Sigmoid colon (tissue), 6 donors: ENCODE measurements at regions not wholly inside any gene's neighbourhood (a gene's known extent, or its start where the extent isn't known, plus 50 kb on each side); places are given as distances from the start of the nearest gene placed in this dataset.

Experiments used
- DNase-seq: peaks from one replicate; pipeline ENCODE4 v3.0.0-alpha.2; 2019
- H3K27ac ChIP-seq, 4 donors: fragments of 200-600 bp; sonication (generic); one replicate each; pipeline ENCODE4 v1.5.1; 2016 to 2019; ENCODE audit warnings: mild to moderate bottlenecking in 1 of 4
- H3K27me3 ChIP-seq, 3 donors: fragments of 200-600 bp; sonication (generic); one replicate each; pipeline ENCODE4 v1.5.1; 2019; ENCODE audit warnings: mild to moderate bottlenecking in 1 of 3
- H3K36me3 ChIP-seq, 4 donors: fragments of 200-600 bp; sonication (generic); one replicate each; pipeline ENCODE4 v1.5.1; 2016 to 2019
- H3K4me1 ChIP-seq, 4 donors: fragments of 200-600 bp; sonication (generic); one replicate each; pipeline ENCODE4 v1.5.1; 2017 to 2019
- H3K4me3 ChIP-seq, 4 donors: fragments of 200-600 bp; sonication (generic); one replicate each; pipeline ENCODE4 v1.5.1; 2017 to 2019; ENCODE audit warnings: mild to moderate bottlenecking in 2 of 4, moderate library complexity in 1 of 4
- H3K9me3 ChIP-seq, 4 donors: fragments of 200-600 bp in 3 of 4; sonication (generic) in 3 of 4; one replicate each; pipeline versions ENCODE4 v1.5.1 to v1.6.1; 2013 to 2019
- CTCF ChIP-seq, 4 experiments: fragments of 450-650 bp in 3 of 4; fragments of 200-600 bp in 1 of 4; IDR thresholded peaks; one replicate each; pipeline ENCODE4 v1.5.1; 2016 to 2019; ENCODE audit warnings: antibody characterized with exemption in 4 of 4, mild to moderate bottlenecking in 3 of 4, moderate library complexity in 2 of 4
- EP300 ChIP-seq, 4 donors: sonication (generic); formaldehyde crosslinking; IDR thresholded peaks; one replicate each; pipeline ENCODE4 v1.6.1; 2017; ENCODE audit warnings: antibody characterized with exemption in 4 of 4
- POLR2A ChIP-seq, 2 donors: fragments of 450-650 bp; IDR thresholded peaks; one replicate each; pipeline ENCODE4 v1.6.1; 2016; ENCODE audit warnings: antibody characterized with exemption in 2 of 2, mild to moderate bottlenecking in 2 of 2, moderate library complexity in 2 of 2
- POLR2AphosphoS5 ChIP-seq, 4 donors: sonication (generic); formaldehyde crosslinking; IDR thresholded peaks; one replicate each; pipeline ENCODE4 v1.6.1; 2017; ENCODE audit warnings: antibody characterized with exemption in 4 of 4
- WGBS, 2 donors: extraction: QIAGEN DNeasy Blood & Tissue Kit; methylation state at CpG; one replicate each; pipeline ENCODE4 v1.1.7; 2013; 5-methylcytosine and 5-hydroxymethylcytosine counted together
- intact Hi-C: fragments of 100-400 bp; cut with DNase I; formaldehyde crosslinking; loops from one replicate; pipeline ENCODE4 v1.15.1; 2023
- donor health status: healthy with polysubstance abuse.
- donor health status: healthy.

GRCh38 chr11:36746886-36747710, 149.1 kb upstream of the RAG2 start:
- no peak overlapping the region for H3K27ac ChIP-seq
- H3K9me3 ChIP-seq = no peaks in the 10 kb centered on the region
- intact Hi-C loops = loop anchor here (2.0 kb wide), 1 partner anchor 182 kb away; no protein-coding TSS in a partner anchor
- H3K4me1 ChIP-seq = peaks cover 0 to 5% (median 0%) of the 10 kb centered on the region in 4 donors
- 32 to 46% methylated on average over 7 of the region's 7 CpGs for WGBS, 2 donors
- no peak overlapping the region for H3K4me3 ChIP-seq
- H3K27me3 ChIP-seq = no peaks in the 10 kb centered on the region
- no peaks in the 10 kb centered on the region for H3K36me3 ChIP-seq
- no peak for TF ChIP-seq POLR2A (IDR thresholded peaks at IDR 0.05)
- peak; percentile 86 to 96 (median 92) for TF ChIP-seq CTCF (IDR thresholded peaks at IDR 0.05)
- DNase-seq = peak; percentile 86

- Histone ChIP-seq H3K4me3 (no peak overlapping the region), H3K9me3 (no peaks in the 10 kb centered on the region), H3K27ac (no peak overlapping the region), H3K4me1 (no peaks in the 10 kb centered on the region), H3K36me3 (no peaks in the 10 kb centered on the region), H3K27me3 (no peaks in the 10 kb centered on the region)
- DNase-seq = peak; percentile 73
- no peak for TF ChIP-seq POLR2A (IDR thresholded peaks at IDR 0.05)
- TF ChIP-seq CTCF (IDR thresholded peaks at IDR 0.05) = peak in 3 of 4 experiments; percentile 24 to 55 (median 26)
- TF ChIP-seq EP300 (IDR thresholded peaks at IDR 0.05) = no peak
- WGBS, 2 donors = 34 to 37% methylated on average over 11 of the region's 11 CpGs
- intact Hi-C loops = loop anchor here (2.0 kb wide), 1 partner anchor 42 kb away; no protein-coding TSS in a partner anchor
Observed at GRCh38 chr11:36744375-36745168, 146.5 kb upstream of the RAG2 start.

- 84 to 86% methylated on average over 2 of the region's 2 CpGs for WGBS, 2 donors
- Histone ChIP-seq H3K36me3 (no peaks in the 10 kb centered on the region), H3K4me3 (no peak overlapping the region), H3K4me1 (no peaks in the 10 kb centered on the region), H3K27ac (no peak overlapping the region), H3K27me3 (no peaks in the 10 kb centered on the region), H3K9me3 (no peaks in the 10 kb centered on the region)
- intact Hi-C loops = no loop called here
- no peak for TF ChIP-seq CTCF (IDR thresholded peaks at IDR 0.05)
- no peak for DNase-seq
Observed at GRCh38 chr11:36743039-36743438, 145.0 kb upstream of the RAG2 start.

GRCh38 chr11:36741515-36741914, 143.5 kb upstream of the RAG2 start:
- H3K4me1 ChIP-seq = no peaks in the 10 kb centered on the region
- H3K9me3 ChIP-seq = no peaks in the 10 kb centered on the region
- H3K27ac ChIP-seq = no peak overlapping the region
- H3K27me3 ChIP-seq = no peaks in the 10 kb centered on the region
- TF ChIP-seq POLR2A (IDR thresholded peaks at IDR 0.05) (no peak), EP300 (IDR thresholded peaks at IDR 0.05) (no peak), CTCF (IDR thresholded peaks at IDR 0.05) (no peak), POLR2AphosphoS5 (IDR thresholded peaks at IDR 0.05) (no peak)
- H3K36me3 ChIP-seq = no peaks in the 10 kb centered on the region
- intact Hi-C loops = no loop called here
- DNase-seq = no peak
- no peak overlapping the region for H3K4me3 ChIP-seq
